ENCODE measurements at regions not wholly inside any gene's neighbourhood (a gene's known extent, or its start where the extent isn't known, plus 50 kb on each side); places are given as distances from the start of the nearest gene placed in this dataset.

DNA sequence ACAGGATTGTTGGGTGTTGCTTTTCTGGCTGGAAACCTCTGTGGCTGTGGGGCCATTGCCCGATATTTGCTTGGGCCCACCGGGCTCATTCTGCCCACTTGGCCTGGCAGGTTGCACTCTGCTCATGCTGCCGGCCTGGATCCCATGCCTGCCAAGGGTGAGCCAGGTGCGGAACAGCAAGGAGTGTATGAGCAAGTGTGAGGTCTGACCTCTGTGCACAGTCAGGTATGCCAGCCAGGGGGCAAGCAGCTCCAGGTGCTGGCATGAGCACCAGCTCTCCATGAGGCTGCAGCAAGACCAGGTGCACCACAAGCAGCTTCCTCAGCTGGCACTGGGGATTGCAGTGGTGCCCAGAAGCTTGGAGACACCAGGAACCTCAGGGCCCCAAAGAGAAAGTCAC lies 65.4 kb upstream of the KIF5B start:
- TF ChIP-seq POLR2A (IDR thresholded peaks at IDR 0.05), result no peak
- TF ChIP-seq, protein P1, sequence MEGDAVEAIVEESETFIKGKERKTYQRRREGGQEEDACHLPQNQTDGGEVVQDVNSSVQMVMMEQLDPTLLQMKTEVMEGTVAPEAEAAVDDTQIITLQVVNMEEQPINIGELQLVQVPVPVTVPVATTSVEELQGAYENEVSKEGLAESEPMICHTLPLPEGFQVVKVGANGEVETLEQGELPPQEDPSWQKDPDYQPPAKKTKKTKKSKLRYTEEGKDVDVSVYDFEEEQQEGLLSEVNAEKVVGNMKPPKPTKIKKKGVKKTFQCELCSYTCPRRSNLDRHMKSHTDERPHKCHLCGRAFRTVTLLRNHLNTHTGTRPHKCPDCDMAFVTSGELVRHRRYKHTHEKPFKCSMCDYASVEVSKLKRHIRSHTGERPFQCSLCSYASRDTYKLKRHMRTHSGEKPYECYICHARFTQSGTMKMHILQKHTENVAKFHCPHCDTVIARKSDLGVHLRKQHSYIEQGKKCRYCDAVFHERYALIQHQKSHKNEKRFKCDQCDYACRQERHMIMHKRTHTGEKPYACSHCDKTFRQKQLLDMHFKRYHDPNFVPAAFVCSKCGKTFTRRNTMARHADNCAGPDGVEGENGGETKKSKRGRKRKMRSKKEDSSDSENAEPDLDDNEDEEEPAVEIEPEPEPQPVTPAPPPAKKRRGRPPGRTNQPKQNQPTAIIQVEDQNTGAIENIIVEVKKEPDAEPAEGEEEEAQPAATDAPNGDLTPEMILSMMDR (IDR thresholded peaks at IDR 0.05), result no peak

Measured in heart left ventricle (tissue), 13 donors.